KMS-11 (cell line): ENCODE measurements at regions not wholly inside any gene's neighbourhood (a gene's known extent, or its start where the extent isn't known, plus 50 kb on each side); places are given as distances from the start of the nearest gene placed in this dataset.

Source experiments
- H2AFZ ChIP-seq: fragments of 200-600 bp; sonication (generic); 2 replicates; pipeline ENCODE4 v1.6.1; 2016; ENCODE audit warnings: antibody characterized with exemption, mixed run types, low read depth
- H3K27ac ChIP-seq: fragments of 200-600 bp; sonication (generic); 2 replicates; pipeline ENCODE4 v1.6.1; 2016; ENCODE audit warnings: mild to moderate bottlenecking, mixed run types
- H3K27me3 ChIP-seq: fragments of 200-600 bp; sonication (generic); 2 replicates; pipeline ENCODE4 v1.6.1; 2017; ENCODE audit warnings: mild to moderate bottlenecking, low read depth, mixed run types, moderate library complexity; ENCODE audit not compliant: insufficient read depth
- H3K36me3 ChIP-seq: fragments of 200-600 bp; sonication (generic); 2 replicates; pipeline ENCODE4 v1.6.1; 2017; ENCODE audit warnings: mild to moderate bottlenecking, mixed run types; ENCODE audit not compliant: insufficient read depth
- H3K4me1 ChIP-seq: fragments of 200-600 bp; sonication (generic); 2 replicates; pipeline ENCODE4 v1.6.1; 2016; ENCODE audit warnings: mild to moderate bottlenecking, low read depth, mixed run types; ENCODE audit not compliant: poor library complexity, severe bottlenecking
- H3K4me2 ChIP-seq: fragments of 200-600 bp; sonication (generic); 2 replicates; pipeline ENCODE4 v1.7.0; 2016; ENCODE audit warnings: mild to moderate bottlenecking, mixed run types
- H3K4me3 ChIP-seq: fragments of 200-600 bp; sonication (generic); IDR thresholded peaks from 2 replicates; pipeline ENCODE4 v1.6.1; 2017; ENCODE audit warnings: low read depth, low read length, mixed read lengths; ENCODE audit not compliant: insufficient read depth
- H3K79me2 ChIP-seq: fragments of 200-600 bp; sonication (generic); 2 replicates; pipeline ENCODE4 v1.6.1; 2016; ENCODE audit warnings: low read depth, mixed run types; ENCODE audit not compliant: insufficient read depth
- H3K9ac ChIP-seq: fragments of 200-600 bp; sonication (generic); 2 replicates; pipeline ENCODE4 v1.6.1; 2016; ENCODE audit warnings: mild to moderate bottlenecking, mixed run types
- H4K20me1 ChIP-seq: fragments of 200-600 bp; sonication (generic); 2 replicates; pipeline ENCODE4 v1.6.1; 2016; ENCODE audit warnings: mild to moderate bottlenecking, mixed run types; ENCODE audit not compliant: insufficient read depth
- TF ChIP-seq, protein P1 (sequence below): fragments of 200-600 bp; sonication (generic); conservative IDR thresholded peaks from 2 replicates; pipeline ENCODE4 v1.6.1; 2017; ENCODE audit warnings: low read depth, mild to moderate bottlenecking, antibody characterized with exemption, low read length, moderate library complexity, mixed read lengths

DNA sequence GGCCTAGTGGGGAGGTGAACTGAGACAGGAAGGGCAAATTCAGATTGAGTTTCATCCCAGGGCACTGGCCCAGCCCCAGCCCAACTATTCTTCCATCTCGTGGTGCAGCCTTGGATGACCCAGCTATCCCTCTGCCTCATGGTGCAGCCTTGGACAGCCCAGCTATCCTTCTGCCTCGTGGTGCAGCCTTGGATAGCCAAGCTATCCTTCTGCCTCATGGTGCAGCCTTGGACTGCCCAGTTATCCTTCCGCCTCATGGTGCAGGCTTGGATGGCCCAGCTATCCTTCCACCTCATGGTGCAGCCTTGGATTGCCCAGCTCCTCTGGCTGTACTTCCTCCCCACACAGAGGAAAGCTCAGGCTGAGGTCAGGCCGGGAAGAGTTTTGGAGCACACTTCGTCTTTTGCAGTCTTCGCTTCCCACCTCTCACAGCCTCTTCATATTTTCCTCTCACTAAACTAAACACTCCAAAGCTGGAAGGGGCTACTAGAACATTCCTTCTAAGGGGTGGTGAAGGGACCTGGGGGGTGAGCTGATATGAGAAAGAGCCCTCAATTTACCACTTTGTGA lies 69.8 kb upstream of the TTC34 start:
- H3K4me3 ChIP-seq: no peak overlapping the region
- H3K9ac ChIP-seq: no peak overlapping the region
- H3K27me3 ChIP-seq: peaks cover 19% of the 10 kb centered on the region; the same call in 1 of the 2 replicates
- H3K36me3 ChIP-seq: no peaks in the 10 kb centered on the region
- no peaks in the 10 kb centered on the region for H3K4me1 ChIP-seq
- no peak overlapping the region for H3K27ac ChIP-seq
- no peaks in the 10 kb centered on the region for H3K79me2 ChIP-seq
- no peak overlapping the region for H2AFZ ChIP-seq
- TF ChIP-seq, protein P1, sequence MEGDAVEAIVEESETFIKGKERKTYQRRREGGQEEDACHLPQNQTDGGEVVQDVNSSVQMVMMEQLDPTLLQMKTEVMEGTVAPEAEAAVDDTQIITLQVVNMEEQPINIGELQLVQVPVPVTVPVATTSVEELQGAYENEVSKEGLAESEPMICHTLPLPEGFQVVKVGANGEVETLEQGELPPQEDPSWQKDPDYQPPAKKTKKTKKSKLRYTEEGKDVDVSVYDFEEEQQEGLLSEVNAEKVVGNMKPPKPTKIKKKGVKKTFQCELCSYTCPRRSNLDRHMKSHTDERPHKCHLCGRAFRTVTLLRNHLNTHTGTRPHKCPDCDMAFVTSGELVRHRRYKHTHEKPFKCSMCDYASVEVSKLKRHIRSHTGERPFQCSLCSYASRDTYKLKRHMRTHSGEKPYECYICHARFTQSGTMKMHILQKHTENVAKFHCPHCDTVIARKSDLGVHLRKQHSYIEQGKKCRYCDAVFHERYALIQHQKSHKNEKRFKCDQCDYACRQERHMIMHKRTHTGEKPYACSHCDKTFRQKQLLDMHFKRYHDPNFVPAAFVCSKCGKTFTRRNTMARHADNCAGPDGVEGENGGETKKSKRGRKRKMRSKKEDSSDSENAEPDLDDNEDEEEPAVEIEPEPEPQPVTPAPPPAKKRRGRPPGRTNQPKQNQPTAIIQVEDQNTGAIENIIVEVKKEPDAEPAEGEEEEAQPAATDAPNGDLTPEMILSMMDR: no peak
- no peaks in the 10 kb centered on the region for H4K20me1 ChIP-seq
- no peak overlapping the region for H3K4me2 ChIP-seq

DNA sequence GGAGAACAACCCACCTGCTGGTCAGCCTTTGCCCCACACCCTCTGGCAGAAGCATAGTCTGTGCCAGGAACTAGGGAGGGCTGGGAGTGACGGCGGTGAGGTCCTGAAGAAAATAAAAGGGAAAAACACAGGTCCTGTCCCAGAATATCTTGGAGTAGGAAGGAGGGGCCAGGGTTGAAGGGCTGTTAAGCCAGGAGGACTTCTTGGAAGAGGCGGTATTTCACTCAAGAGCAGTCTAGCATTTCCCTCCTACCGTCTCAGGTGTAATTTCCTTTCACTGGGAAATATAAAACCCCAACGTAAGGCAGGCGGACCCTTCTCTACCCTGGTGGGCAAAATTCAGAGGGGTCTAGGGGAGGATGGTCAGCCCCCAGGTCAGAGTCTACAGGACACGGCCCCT lies 72.7 kb upstream of the TTC34 start:
- TF ChIP-seq, protein P1: no peak
- H3K4me2 ChIP-seq: no peak overlapping the region
- H3K36me3 ChIP-seq: no peaks in the 10 kb centered on the region
- no peaks in the 10 kb centered on the region for H3K4me1 ChIP-seq
- no peak overlapping the region for H3K9ac ChIP-seq
- no peak overlapping the region for H2AFZ ChIP-seq
- H3K27me3 ChIP-seq: peaks cover 35% of the 10 kb centered on the region; the same call in 1 of the 2 replicates
- no peaks in the 10 kb centered on the region for H4K20me1 ChIP-seq
- H3K27ac ChIP-seq: no peak overlapping the region
- H3K4me3 ChIP-seq: no peak overlapping the region
- no peaks in the 10 kb centered on the region for H3K79me2 ChIP-seq

DNA sequence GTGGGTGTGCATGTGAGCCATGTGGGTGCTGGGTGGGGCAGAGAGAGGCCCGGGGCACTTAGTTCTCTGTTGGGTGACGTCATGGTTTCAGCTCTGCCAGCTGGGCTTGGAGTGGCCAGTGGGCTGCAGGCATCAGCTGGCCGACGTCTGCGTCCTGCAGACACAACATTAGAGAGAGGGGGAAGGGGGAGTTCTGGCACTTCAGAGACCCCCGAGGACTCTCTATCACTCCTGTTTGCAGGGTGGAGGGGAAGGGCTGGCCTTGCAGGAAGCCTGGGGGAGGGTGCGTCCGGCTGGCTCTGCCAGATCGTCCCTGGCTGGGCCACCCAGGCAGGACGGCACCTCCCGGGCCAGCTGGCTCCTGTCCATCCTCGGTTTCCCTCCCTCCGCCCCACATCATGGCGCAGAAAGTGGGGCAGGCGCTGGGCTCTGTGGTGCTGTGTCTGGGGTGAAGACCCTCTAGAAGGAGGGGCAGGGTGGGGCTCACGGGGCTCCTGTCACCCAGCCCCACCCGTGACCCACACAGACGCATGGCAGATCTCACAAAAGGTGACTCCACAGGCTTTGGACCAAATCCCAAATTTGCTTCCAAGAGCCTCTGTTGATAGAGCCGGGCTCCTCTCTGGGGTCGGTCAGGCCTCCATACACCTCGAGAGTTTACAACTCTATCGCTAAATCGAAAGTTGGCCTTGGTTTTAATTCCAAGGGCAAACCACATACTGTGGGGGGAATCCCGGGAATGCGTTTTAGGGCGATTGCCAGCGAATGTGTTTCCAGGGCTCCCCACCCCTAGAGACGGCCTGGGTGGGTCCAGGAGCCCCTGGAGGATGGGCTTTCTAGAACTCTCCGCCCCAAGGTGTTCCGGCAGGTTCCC lies 73.4 kb upstream of the TTC34 start:
- no peak overlapping the region for H3K9ac ChIP-seq
- H3K27me3 ChIP-seq: peaks cover 39% of the 10 kb centered on the region; the same call in 1 of the 2 replicates
- no peaks in the 10 kb centered on the region for H4K20me1 ChIP-seq
- H2AFZ ChIP-seq: no peak overlapping the region
- no peaks in the 10 kb centered on the region for H3K79me2 ChIP-seq
- no peak overlapping the region for H3K4me2 ChIP-seq
- H3K36me3 ChIP-seq: no peaks in the 10 kb centered on the region
- TF ChIP-seq, protein P1: no peak
- H3K4me3 ChIP-seq: no peak overlapping the region
- no peaks in the 10 kb centered on the region for H3K4me1 ChIP-seq
- H3K27ac ChIP-seq: no peak overlapping the region

DNA sequence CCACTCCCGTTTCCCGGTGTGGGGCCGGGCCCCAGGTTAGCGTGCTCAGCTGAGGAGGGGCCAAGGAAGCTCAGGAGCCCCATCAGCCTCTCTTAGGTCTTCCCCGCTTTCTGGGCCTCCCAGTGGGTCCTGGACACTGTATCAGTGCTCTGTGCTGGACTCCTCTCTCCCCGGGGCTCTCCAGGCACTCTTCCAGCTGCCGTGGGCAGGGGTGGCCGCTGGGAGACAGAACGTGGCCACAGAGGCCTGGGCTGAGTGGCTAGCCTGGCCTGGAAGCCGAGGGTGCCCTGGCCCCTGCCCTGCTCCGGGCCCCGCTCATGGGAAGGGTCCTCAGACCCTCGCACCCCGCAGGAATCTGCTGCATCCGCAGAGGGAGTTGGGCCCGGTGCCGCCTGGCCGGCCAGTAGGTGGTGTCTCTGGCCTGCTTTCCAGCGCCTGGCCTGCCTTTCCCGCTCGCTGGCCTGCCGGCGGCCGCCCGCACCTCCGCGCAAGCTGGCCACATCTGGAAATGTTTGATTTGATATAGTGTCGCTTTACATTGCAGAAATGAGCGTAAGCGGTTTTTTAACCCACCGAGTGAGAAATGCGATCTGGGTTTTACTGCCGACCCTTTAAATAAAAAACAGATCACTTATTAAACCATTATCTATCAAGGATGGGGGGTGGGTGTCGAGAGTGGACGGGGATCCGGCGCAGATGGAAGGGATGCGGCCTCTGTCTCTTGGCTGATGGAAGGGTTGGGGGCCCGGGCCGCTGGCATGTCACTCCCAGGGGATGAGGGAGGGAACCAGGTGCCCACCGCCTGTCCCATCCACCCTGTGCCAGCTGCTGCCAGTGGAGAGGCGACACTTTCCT lies 74.4 kb upstream of the TTC34 start:
- no peaks in the 10 kb centered on the region for H3K4me1 ChIP-seq
- no peaks in the 10 kb centered on the region for H4K20me1 ChIP-seq
- H3K4me3 ChIP-seq: no peak overlapping the region
- no peaks in the 10 kb centered on the region for H3K79me2 ChIP-seq
- peaks cover 45% of the 10 kb centered on the region; the same call in 1 of the 2 replicates for H3K27me3 ChIP-seq
- H2AFZ ChIP-seq: no peak overlapping the region
- no peak overlapping the region for H3K4me2 ChIP-seq
- no peak overlapping the region for H3K27ac ChIP-seq
- TF ChIP-seq, protein P1: no peak
- no peak overlapping the region for H3K9ac ChIP-seq
- H3K36me3 ChIP-seq: no peaks in the 10 kb centered on the region
